HG02981 (cell line): ENCODE measurements at regions not wholly inside any gene's neighbourhood (a gene's known extent, or its start where the extent isn't known, plus 50 kb on each side); places are given as distances from the start of the nearest gene placed in this dataset.
"Not testable (repeated sequence)": the region's sequence is repeated elsewhere in the genome, so short reads cannot be mapped to it uniquely, and the experiment has no call there.

Experiments
- ATAC-seq: cut with Tn5 transposase; IDR thresholded peaks from one replicate; pipeline ENCODE4 v1.9.1; 2021; ENCODE audit warnings: mild to moderate bottlenecking, moderate library complexity; ENCODE audit not compliant: unreplicated experiment

DNA sequence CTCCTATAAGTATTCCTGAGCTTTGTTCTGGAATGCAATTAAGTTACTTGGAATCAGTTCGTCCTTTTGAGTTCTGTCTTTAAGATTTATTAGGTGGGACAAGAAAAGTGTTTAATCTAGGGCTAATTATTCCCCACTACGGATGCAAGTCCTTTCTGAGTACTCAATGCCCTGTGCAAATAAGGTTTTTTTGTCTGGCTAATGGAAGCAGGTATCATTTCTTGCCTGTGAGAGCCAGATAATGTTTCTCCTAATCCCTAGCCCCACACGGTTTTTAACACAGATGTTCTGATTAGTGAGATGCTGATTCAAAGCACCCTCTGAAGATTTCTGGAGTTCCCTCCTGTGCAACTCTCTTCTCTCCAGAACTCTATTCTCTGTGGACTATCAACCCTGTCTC lies 296.6 kb upstream of the PRICKLE1 start:
- no peak for ATAC-seq

GRCh38 chr12:42885677-42886076 lies 296.1 kb upstream of the PRICKLE1 start:
- ATAC-seq, result no peak

DNA sequence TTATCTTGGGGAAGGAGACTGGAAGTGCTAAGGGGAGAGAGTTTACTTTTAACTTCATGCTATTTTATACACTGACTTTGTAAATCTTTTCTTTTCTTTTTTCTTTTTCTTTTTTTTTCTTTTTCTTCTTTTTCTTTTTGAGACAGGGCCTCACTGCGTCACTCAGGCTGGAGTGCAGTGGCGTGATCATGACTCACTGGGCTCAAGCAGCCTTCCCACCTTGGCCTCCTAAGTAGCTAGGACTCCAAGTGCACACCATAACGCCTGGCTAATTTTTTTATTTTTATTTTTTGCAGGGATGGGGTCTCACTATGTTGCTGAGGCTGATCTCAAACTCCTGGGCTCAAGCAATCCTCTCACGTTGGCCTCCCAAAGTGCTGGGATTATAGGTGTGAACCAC lies 294.6 kb upstream of the PRICKLE1 start:
- no peak for ATAC-seq

DNA sequence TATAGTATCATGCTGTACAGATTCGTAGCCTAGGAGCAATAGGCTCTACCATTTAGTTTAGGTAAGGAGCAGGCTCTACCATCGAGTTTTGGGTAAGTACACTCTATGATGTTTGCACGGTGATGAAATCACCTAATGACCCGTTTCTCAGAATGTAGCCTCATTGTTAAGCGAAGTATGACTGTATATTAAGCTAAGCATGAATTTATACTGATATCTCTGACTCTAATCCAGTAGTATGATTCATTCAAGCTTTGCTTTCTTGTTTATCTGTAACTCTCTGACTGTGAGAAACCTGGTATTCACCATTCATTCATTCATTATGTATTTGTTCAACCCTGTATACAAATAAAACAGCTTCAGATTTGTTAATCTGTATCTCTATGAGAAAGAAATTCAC lies 283.9 kb upstream of the PRICKLE1 start:
- no peak for ATAC-seq

DNA sequence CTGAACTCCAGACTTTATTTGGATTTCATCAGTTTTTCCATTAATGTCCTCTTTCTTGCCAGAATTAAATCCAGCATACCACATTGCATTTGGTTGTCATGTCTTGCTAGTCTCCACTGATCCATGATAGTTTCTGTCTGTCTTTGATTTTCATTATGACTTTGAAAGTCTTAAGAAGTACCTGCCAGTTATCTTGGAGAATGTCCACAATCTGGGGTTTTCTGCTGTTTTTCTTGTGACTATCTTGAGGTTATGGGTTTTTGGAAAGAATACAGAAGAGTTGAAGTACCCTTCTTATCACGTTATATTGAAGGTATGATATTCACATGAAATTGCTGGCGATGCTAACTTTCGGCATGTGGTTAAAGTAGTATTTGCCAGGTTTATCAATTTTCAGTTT lies 282.3 kb upstream of the PRICKLE1 start:
- ATAC-seq, result no peak

GRCh38 chr12:42868291-42868690 lies 278.7 kb upstream of the PRICKLE1 start:
- no peak for ATAC-seq

GRCh38 chr12:42865282-42865681 lies 275.7 kb upstream of the PRICKLE1 start:
- ATAC-seq, result no peak

- no peak for ATAC-seq
These were observed 272.5 kb upstream of the PRICKLE1 start for GRCh38 chr12:42862055-42862454.

- not testable (repeated sequence) for ATAC-seq
These were observed 270.8 kb upstream of the PRICKLE1 start for GRCh38 chr12:42860331-42860730.

DNA sequence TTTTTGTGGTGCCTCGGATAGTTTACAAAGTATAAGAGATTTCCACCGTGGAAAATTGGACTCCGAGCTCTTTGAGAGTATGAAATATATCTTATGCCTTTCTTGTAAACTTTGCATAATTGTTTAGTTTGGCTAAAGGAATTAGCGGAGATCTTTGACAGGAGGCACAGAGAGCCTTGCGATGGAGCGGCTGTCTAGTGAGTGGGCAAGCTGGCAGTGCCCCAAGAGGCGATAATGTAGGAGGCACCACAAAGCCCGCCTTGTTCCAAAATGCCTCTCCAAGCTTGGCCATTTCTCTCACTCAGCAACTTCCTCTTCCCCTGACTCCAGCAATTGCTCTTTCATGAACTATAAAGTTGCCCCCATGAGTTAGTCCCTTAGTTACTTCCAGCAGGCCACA lies 270.1 kb upstream of the PRICKLE1 start:
- ATAC-seq, result no peak

GRCh38 chr12:42857106-42857505 lies 267.6 kb upstream of the PRICKLE1 start:
- ATAC-seq, result no peak

DNA sequence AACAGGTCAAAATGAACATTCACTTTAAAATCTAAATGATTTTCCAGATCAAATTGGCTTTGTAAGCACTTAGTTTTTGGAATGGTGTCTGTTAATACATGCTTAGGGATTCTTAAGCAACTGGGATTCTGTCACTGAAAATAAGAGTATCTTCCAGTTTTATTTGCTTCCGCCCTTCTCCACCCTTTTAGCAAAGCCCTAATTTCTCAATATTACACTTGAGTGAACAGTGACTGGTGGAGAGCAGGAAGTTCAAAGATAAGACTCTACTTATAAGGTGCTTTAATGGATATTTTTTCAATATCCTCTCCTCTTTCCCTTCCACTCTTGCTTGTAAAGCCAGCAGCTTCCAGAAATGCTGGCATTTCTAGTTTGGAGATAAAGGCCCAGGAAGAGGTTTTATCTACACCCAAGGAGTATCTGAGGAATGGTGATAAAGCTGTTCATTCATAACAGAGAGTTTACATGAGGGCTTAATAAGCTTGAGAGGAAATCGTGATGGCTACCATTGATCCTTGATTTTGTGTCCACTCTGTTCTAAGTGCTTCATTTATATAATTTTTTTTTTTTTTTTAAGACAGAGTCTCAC lies 265.9 kb upstream of the PRICKLE1 start:
- ATAC-seq, result no peak

DNA sequence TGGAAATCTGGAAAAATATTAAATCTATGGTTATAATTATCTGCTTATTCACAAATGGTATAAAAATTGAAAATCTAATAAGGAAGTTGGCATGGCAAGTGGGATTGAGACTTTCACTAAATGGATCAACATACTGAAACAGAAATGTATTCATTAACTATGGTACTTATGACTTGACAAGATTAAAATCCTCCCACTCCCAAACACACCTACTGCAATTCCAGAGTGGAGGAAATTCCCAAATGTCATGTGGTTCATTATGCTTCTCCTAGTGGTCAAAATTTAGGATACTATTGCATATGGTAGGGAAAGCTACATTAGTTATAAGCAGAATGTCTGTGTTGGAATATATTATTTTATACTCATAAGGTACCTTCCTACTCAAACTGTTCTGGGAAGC lies 265.3 kb upstream of the PRICKLE1 start:
- no peak for ATAC-seq

GRCh38 chr12:42854208-42854607 lies 264.7 kb upstream of the PRICKLE1 start:
- ATAC-seq, result no peak

DNA sequence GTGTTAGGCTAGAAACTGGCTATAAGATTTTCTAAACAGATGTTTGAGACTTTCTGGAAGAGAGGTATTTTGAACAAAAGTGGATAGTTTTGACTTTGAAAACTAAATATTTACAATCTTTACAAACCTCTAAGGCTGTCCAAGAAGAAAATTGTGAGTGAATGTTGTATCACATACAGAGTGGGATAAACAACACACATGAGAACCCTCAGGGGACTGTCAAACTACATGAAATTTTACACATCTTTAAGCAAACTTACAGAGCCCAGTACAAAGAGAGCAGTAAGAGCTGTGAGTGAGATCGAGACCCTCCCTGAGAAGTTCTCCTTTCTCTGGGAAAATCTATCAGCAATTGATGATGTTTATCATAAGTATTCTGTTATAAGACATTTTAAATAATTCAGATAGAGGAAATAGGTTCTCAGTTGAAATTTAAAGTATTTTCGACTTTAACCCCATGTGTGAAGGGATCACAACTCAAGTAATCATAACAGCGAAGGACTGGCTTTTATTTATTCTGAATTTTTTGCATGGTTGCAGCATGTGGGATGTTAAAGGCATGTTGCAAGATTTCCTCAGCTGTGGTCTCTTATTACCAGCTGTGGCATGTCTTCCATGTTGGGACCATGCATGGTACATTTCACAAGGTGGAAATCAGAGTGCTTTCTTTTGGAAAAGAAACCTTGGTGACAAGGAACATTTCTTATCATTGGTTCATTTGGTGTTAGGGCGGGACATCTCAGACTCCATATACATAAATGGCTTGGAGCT lies 264.0 kb upstream of the PRICKLE1 start:
- ATAC-seq, result no peak

DNA sequence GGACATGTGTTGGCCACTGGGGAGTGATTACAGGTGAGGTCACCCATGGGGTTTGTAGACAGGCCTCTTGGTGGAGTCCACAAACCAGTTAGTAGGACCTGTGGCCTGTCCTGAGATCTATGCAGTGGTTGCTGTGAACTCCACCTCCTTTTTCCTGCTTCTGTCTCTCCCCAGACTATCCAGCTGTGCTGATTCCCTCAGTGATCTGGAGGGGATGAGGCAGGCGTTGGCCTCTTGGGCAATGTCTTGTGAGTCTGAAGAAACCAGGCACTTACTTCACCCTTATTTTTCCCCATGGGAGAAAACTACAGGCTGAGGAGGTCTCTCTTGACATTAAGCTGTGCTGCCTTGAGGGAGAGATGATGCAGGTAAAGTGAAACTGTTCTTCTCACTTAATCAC lies 257.2 kb upstream of the PRICKLE1 start:
- ATAC-seq, result no peak

DNA sequence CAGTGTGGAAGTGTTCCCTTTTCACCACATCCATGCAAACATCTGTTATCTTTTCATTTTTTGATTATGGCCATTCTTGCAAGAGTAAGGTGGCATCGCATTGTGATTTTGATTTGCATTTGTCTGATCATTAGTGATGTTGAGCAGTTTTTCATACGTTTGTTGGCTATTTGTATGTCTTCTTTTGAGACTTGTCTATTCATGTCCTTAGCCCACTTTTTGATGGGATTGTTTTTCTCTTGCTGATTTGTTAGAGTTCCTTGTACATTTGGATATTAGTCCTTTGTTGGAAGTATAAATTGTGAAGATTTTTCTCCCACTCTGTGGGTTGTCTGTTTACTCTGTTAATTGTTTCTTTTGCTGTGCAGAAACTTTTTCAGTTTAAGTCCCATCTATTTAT lies 244.5 kb upstream of the PRICKLE1 start:
- ATAC-seq, result no peak

DNA sequence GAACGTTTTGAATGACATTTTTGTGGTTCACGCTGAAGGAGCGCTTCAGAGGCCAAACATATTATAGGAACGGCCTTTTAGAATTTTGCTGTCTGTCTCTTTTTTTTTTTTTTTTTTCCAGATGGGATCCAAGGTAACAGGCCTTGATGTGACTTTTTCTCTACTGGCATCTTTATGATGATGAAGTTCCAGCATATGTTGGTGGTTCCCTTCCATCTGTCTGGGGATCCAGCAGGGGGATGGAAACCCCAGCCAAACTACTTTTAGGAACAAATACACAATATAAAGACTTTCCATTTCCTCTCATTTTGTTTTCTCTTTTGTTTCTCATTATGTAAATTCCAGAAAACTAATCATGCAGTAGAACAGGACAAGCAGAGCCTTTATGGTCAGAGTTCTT lies 239.3 kb upstream of the PRICKLE1 start:
- no peak for ATAC-seq

DNA sequence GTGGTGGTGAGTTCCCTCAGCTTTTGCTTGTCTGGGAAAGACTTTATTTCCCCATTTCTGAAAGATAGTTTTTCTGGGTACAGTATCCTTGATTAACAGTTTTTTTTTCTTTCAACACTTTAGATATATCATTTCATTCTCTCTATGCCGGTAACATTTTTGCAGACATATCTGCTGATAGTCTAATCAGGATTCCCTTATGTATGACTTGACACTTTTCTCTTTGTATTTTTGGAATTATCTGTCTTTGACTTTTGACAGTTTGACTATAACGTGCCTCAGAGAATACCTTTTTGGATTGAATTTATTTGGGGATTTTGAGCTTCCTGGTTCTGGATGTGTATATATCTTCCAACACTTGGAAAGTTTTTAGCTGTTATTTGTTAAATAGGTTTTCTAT lies 234.8 kb upstream of the PRICKLE1 start:
- no peak for ATAC-seq

DNA sequence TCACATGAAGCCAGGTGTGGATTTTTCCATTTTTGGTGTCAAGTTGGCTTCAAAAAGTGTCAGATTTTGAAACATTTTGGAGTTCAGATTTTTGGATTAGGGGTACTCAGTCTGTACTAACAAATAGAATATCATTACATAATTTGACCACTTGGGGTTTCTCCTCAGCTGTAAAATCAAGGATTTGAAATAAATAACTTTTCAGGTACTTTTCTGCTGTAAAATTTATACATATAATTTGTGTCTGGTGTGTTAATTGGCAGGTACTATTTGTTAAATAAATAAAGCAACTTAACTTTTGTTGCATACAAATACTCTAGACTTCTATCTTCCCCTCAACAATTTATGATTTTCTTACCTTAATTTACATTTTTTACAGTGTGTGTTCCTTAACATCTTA lies 234.1 kb upstream of the PRICKLE1 start:
- ATAC-seq, result no peak

DNA sequence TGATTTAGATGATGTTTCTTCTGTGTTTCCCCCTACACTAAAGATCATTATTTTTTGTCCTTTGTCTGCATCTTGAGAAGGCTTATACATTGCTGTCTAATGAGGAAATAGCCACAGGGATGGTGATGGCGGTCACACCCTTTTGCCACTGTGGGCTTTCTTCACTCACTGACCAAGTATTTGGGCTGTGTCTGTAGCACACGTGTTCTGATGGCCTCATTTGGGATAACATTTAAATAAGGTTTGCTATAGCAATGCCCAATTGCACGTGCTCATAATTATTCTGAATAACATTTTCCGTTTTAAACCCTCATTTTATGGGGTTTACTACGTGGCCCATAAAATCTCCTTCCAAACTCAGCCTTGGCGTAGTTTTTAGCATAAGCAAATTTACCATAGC lies 230.3 kb upstream of the PRICKLE1 start:
- no peak for ATAC-seq

DNA sequence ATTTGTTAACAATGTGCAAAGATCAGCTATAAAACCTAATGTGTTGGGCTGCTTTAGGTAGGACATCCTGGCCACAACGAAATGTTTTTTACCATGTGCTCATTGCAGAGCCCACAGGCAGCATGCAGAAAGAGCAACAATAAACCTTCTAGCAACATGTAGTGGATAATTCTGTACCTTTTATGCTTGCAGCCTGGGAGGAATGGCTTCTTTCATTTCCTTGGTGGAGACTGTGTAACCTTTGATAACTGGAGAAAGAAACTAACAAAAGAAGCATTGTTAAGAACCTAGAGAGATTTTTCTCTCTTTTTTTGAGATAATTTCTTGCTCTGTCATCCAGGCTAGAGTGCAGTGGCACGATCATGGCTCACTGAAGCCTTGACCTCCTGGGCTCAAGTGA lies 225.5 kb upstream of the PRICKLE1 start:
- ATAC-seq, result no peak

DNA sequence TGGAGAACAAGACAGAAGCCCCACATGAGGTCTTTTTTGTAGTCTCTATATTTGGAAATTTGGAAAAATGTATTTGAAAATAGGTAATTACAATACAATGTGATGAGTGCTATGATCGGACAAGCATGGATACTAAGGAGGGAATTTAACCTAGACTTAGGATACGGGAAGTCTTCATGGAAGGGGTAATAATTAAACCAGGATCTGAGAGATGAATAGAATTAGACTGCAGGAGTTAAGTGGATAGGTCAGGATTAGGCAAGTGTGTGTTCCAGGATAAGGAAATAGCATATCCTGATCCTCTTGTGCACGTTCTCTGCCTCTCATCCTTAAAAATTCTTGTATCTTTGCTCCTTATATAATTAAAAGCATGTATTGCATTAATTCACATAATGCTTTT lies 223.3 kb upstream of the PRICKLE1 start:
- no peak for ATAC-seq
